CD4-positive, alpha-beta T cell treated with Interleukin-15 for 1 hour (primary cell): ENCODE measurements at regions not wholly inside any gene's neighbourhood (a gene's known extent, or its start where the extent isn't known, plus 50 kb on each side); places are given as distances from the start of the nearest gene placed in this dataset.

Experiments used
- DNase-seq: peaks from one replicate; pipeline ENCODE4 v3.0.0-alpha.2; 2020

DNA sequence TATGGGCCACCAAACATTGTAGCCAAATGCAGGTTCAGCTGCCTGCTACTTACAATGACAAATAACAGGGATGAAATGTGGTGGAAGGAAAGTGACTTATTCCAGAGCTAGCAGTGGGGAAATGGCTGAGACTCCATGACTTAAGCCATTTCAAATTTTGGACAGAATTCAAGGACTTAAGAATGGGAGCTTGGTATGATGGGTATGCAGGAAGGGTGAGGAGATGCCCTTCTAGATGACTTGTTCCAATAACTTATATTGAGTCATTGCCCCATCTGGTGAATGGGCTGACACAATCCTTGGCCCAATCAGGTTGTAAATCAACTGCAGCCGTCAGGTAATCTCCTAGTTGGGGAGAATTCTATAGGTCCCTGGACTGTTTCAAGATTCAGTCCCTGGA, 230.7 kb upstream of the SGCD start:
- no peak for DNase-seq

DNA sequence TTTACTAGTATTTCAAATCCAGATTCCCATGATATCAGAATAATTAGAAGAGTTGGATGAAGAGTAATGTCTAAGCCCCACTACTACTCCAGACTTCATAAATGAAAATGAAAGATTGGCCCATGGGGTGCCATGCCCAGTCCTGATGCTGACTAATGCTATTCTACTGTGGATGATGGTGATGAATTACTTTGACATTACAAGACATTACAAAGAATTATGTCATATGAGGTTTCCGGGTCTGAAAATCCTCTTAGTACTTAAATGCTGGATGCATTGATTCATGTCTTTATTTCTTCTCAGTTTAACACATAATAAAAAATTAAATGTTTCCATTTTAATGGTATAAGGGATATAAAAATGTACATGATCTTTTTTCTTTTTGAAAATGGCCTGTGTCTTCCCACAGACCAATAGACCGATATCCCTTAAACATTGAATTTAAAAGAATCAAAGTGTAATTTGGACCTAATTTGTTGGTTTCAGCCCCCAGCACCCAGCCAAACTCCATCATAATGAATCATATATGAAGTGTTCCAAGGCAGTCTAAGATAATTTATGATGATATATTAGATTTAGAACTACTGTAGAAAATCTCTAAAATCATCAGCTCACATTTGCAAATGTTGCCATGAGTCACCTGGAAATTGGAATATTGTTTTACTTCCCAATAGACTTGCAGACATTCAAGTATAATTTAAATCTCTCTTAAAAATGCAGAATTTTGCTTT, 223.6 kb upstream of the SGCD start:
- no peak for DNase-seq

DNA sequence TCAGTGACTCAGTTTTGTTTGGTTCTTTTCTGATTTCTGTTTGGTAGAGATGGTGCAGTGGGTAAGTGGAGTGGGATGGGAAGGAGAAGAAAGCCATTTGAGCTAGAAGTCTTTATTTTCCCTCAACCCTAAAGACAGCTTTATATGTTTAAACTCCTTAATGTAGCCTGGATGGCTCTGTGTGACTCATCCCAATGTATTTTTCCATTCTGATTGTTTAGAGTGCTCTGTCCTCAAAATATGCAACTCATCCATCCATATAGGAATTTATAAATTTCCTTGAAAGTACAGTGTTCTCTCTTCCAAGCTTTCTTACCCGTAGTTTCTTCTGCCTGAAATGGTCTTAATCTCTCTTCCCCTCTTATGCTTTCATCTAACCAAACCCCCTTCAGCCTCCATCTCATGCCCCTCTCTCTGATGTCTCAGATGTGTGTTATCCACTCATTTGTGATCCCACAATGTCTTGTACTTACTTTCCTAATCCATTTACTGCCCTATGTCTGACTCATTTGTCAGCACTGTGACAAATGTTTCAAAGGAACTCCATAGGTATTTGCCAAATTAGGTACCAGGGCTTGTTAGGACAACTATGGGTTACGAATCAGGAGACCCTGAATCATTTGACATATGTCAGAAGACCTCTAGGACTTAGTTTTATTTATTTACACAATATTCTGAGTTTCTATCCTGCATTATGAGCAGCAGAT, 217.5 kb upstream of the SGCD start:
- no peak for DNase-seq

DNA sequence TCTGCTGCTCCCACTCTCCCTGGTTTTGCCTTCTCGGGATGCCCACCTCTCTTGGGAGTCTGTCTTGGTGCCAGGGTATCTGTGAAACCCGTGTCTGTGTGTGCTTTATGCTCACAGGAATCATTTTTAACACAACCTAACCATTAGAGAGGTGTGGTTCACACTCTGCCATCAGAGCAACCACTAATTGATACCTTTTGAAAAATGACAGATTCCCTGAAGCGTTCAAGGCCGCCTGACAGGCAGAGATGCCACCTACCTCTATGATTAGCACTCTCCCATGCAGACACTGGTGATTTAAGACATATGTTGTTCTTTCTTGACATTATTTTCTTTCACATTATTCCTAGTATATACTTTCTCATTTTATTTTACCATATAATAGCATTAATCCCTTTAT, 207.3 kb upstream of the SGCD start:
- no peak for DNase-seq

DNA sequence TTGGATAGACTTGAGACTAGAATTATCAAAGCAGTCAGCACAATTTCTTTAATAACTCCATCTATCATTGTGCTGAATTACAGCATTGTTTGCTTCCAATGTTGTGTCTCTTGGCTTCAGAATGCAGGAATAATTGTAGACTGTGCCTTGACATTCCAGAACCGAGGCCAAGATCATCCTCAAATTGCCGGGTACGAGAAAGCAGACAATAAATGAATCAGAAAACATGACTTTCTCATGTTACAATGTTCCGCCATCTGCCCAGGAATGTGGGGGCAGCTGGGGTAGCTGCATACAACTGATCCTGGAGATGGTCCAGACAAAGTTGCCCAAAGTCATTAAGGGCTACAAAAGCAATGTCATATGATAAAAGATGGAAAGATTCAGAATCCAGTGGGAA, 206.2 kb upstream of the SGCD start:
- no peak for DNase-seq

DNA sequence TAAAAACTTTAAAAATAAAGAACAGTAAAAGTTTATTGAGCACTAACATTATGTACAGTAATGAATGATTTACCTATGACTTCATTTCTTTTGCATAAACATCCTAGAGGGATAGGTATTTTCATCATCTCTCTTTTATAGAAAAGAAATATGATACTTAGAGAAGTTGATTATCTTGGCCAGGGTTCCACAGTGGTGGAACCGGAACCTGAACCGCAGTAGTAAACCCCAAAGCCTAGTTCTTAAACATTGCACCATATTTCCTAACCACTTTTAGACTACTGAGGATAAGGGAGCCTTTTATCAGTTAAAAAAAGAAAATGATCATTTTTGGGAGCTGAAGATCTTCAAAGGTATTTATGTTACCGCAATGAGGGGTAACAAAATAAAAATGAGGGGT, 205.7 kb upstream of the SGCD start:
- DNase-seq, result no peak

DNA sequence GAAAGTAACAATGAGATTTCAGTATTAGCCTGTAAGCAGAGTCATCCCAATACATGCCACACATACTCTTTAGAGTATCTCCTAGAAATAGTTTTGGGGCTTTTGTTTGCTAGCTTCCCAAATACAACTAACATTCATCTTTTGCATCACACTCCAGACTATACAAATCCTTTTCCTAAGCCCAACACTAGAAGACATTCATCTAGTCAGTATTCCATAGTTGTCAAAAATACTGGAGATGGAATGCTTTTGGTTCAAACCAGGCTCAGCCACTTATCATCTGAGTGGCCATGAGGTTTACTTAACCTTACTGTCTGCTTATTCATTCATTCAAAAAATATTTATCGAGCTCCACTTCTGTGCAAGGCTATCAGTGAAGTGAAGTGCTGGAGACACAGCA, 205.1 kb upstream of the SGCD start:
- DNase-seq, result no peak

DNA sequence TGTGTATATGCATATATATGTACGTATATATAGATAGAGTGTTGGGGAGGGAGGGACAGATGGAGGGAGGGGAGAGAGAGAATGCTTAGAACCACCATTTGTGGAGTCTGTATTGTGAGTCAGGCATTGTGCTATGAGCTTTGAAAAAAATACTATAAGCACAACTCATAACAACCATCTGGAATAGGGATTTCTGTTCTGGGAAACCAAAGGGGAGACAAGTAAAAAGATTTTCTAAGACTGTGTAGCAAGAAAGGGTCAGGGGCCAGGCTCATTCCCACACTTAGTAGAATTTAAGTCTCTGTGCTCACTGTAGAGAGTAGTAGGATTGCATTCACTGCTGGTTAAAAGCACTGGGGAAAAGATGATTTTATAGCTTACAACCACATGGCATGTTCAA, 202.3 kb upstream of the SGCD start:
- DNase-seq, result no peak

DNA sequence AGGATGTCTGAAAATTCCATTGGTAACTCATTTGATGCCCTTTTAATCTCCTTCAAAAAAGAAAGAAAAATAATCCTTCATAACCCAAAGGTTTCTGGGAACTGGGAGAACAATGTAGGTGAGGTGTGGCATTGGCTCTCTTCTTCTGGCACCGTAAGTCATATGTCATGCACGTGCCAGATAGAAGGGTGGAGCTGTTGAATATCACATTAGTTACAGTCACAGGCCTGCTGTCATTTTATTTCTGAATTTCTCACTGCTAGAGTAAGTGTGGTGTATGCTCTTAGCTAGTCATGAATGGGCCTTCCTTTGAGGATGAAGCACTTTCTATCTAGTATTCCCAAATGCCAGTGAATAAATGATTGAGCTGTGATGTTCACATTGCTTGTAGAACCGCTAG, 201.8 kb upstream of the SGCD start:
- no peak for DNase-seq

DNA sequence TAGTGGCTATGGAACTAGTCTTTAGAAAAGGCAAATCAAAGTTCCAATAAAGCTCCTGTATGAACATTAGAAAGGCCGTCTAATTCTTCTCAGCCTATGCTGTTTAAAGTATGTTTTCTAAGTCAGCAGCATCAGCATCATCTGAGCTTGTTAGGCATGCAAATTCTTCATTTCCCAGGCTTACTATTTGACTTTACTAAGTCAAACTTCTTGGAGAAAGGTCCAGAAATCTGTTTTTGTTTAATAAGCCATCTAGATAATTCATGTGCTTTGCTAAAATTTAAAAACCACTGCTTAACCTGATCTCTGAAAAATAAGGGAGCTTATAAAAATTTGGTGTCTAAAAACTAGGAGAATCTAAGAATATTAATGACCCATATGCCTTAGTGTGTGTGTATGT, 200.2 kb upstream of the SGCD start:
- DNase-seq, result no peak

DNA sequence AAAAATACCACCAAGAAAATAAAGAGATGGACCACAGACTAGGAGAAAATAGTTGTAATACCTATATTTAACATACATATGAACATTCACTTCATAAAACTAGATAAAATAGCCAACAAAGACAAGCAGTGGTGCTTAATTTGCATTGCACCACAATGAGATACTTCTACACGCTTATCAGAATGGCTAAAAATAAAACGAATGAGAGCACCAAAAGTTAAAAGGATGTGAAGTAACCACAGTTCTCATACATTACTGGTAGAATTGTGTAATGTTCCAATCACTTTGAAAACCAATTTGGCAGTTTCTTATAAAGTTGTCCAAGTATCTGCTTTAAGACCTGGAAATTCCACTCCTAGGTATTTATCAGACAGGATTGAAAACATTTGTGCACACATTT, 198.9 kb upstream of the SGCD start:
- DNase-seq, result no peak

DNA sequence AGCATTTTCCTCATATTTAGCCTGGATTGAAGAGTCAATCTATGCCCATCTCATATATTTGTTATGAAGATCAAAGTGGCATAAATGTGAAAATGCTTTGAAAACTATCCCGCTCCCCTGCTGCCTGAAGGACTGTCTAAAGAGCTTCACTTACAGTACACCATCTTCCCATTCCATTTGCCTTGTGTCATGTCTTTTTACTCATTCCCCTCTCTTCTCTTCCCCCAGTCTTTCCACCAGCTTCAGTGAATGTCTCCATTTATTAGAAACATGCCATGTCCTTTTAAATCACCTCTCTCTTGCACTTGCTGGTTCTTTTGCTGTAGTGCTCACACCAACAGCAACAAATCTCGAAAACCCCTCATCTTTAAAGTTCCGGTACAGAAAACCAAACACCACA, 192.7 kb upstream of the SGCD start:
- no peak for DNase-seq

DNA sequence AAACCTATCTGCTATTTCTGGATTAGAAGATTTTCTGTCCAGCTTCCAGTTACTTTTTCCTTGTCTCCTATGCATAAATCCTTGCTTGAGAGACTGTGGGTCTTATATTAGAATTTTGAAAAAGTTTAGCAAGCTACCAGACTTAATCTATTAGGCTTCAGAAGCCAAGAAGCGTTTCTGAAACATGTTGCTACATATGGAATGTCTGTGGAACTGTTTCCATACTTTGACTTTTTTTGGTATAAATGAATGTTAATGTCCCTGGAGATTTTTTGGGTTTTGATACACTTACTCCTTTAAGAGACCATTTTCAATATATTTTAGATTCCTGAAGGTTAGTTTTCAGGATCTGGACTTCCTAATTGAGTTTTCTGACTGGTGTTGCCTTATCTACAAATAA, 191.4 kb upstream of the SGCD start:
- no peak for DNase-seq

DNA sequence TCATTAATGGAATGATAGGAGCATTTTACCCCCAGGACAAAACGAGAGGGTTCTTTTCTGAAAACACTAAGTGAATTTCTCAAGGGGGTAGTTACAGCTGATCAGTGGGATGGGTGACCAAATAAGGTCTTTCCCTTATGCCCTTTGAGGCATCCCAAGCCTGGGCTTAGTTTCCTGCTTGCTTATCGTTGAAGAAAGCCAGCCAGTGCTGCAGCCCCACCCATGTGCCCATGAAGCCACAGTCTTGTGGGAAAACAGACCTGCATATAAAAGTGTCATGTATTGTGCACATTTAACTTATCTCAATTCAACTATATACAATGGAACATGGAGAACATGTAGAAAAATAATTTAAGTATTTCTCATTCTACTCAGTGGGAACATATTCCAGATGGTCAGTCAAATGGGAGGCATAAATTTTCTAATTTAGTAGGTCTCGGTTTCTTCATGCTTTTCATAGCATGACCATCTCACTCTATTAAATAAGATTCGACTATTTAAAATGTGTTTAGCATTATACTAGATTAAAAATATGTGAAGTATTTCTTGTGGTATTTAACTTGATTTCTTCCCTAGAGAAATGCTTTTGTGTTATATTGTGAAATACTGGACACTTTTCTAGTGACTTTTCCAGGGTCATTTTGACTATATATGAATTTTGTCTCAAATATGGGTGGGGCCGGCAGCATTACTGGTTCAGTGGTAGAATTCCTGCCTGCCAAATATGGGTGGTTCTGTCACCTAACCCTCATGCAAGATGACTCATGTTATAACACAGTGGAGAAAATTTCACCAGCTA, 189.7 kb upstream of the SGCD start:
- no peak for DNase-seq

DNA sequence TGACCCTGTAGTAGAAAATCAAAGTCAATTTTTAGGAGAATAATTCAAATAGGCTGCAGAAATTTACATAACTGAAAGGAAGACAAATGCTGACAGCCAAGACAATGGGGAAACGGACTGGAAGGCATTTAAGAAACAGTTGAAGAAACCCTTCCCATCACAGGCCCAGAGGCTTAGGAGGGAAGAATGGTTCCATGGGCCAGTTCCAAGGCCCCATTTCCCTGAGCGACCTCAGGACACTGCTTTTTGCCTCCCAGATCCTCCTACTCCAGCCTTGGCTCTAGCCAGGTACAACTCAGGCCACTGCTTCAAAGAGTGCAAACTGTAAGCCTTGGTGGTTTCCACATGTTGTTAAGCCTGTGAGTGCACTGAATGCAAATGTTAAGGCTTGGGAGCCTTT, 184.1 kb upstream of the SGCD start:
- DNase-seq, result no peak

DNA sequence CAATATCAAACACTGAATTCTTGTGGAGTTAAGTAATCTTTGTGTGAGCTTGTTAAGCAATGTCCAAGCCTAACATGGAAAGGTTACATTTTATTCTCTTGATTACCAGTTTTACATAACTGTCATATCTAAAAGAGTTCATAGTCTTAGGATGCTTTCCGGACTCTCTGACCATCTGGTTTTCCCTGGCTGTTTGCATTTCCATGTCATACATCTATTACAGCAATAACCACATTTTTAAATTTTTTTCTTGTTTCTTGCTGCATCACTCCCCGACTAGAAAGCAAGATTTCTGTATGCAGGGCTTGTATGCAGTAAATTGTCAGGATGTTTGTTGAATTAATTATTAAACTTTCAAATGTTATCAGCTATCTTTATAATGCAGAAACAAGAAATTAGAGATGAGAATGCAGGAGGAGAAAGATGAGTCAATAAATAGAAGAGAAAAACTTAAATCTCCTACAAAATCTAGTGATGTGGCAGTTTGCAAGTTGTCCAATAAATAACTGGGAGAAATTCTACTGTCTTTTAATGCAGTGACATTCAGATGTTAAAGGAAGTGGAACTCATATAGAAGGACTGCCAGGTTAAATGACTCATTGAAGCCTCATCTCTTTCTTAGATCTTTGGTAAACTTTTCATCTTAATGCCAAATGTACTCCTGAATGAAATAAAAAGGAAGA, 179.6 kb upstream of the SGCD start:
- no peak for DNase-seq

DNA sequence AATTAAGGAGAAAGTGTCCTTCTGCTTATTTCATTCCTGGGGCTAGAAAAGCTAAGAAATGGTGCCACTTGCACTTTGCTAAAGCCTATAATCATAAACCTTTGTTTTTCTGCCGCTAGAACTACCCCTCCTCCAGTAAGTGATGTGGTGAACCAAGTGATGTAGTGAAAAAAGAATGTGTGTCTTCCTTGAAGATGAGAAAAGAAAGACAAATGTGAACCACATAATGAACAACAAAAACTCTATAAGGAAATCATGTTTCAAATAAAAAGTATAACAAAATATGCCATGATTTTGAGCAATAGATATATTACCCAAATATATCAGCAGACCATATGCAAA, 179.0 kb upstream of the SGCD start:
- DNase-seq, result no peak

DNA sequence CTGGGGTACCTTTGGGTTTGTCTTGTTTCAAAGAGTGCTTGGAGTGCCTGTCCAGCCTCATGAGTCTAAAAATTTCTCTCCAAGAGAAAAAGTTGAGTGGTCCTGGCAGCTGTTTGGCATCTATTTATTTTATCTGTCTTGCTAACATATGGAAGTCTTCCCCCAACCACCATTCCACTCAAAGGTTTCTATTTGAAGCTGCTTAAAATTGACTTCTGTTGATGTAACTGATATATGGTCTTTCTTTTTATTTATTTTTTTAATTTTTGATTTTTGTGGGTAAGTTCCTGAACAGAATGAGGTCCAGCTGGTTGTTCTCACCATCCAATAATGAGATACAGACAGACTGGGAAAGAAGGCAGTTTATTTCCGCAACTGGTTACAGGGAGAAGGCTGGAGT, 178.7 kb upstream of the SGCD start:
- DNase-seq, result no peak

DNA sequence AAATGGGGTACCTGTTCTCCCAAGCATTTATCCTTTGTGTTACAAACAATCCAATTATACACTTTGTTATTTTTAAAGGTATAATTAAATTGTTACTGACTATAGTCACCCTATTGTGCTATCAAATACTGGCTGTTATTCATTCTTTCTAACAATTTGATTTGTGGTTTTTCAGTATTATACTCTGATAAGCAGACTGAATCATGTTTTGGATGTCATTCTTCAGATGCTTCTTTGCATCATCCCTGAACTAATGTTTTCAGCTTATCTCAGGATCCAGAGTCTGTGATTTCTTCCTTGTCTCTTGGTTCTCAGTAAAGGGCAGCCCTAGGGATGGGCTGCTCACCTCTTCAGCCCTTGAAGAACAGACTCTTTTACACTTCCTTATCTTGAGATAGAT, 177.8 kb upstream of the SGCD start:
- DNase-seq, result no peak

DNA sequence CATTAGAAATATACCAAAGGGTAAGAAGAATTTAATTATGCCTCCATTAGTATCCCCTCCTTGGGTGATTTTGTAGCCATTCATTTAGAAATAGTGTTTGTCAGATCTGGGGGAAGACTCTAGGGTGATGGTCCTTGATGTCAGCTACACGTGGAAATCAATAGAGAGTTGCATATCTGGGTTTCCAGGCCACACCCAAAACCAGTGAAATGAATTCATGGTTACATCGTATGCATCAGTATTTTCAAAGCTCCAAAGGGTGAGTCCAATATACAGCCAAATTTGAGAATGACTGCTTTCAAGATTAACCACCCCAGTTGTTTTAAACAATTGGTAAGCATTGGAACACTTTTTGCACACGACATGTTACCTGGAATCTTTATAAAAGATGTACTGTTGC, 173.4 kb upstream of the SGCD start:
- DNase-seq, result no peak

DNA sequence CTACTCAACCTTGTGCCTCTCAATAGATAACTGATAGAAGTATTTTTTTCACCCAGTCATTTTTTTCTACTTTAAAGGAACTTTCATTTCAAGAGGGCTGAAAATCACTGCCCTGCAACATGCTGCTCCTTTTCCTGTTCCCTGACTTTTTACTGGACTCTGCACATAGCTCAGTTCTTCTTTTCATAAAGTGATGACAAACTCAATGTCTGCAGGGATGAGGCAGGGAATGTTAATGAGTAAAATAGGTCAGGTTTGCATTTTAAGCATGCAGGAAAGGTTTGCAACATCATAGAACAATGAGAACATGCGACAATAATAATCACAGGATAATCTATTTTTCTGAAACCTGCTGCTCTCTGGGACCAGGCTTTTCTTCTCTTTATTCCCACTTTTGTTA, 172.2 kb upstream of the SGCD start:
- DNase-seq, result no peak

DNA sequence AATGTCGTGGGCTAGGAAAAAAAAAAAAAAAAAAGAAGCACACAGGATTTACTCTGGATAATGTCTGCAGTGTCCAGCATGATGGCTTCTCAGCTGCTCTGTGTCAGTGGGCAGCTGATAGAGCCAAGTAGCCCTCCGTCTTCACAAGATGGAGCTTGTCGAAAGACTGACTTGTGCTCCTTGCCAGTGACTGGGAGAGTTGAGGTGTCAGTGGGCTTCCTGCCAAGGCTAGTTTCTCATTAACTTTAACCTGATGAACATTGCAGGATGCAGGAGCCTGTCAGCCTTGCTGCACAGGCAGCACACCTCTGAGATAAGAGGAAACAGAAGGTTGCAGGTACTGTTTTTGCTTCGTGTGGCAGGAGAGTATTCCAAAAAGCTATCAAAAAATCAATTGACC, 171.4 kb upstream of the SGCD start:
- DNase-seq, result no peak

DNA sequence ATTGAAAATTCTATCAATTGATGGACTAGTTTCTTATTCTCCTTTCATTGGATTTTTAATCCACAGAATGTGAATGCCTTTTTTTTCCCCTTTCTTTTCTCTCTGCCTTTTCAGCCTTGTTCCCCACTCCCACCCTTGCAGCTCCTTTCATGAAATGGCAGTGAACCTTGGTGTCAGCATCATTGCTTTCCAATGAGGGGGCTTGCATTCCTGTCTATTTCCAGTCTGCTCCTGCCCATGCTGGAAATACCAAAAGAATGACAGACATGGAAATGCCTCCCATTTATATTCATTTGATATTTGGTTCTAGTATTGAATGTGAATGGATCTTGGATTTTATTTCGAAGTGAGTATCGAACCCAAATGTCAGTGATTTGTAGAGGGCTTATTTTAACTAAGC, 162.7 kb upstream of the SGCD start:
- no peak for DNase-seq

DNA sequence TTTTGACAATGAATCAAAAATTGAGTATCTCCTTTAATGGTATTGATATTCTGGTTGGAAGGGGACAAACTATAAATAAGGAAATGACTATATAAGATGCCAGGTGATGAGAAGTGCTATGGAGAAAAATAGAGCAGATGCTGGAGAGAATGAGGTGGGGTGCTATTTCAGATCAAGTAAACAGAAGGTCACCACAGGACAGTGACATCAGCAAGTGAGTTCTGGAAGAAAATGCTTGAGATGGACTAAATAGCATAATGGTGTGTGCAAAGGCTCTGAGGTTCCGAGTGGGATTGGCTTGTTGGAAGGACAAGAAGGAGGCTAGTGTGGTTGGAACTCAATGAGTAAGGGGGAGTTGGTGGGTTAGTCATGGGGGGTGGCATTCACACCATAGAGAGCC, 157.5 kb upstream of the SGCD start:
- no peak for DNase-seq
